GM12878 (cell line): ENCODE measurements at regions not wholly inside any gene's neighbourhood (a gene's known extent, or its start where the extent isn't known, plus 50 kb on each side); places are given as distances from the start of the nearest gene placed in this dataset.

ENCODE experiments used
- ATAC-seq: fragments of 200-7000 bp; cut with Tn5 transposase; 3 replicates; pipeline ENCODE4 v1.9.1; 2020; ENCODE audit warnings: mild to moderate bottlenecking, moderate library complexity
- BruUV-seq: library from RNA; stranded (reverse); fragments of 400-500 nt; replicated peaks from 2 replicates; lab custom pipeline; 2021; lab: Mats Ljungman, UMichigan
- CTCF ChIA-PET: fragments of 300-600 bp; sonication (Branson Sonifier 250); formaldehyde crosslinking; extraction: SDS; loops from one replicate; lab custom pipeline; 2021; ENCODE audit warnings: inconsistent platforms; lab: Yijun Ruan, JAX
- POLR2A ChIA-PET: fragments of 350-600 bp; formaldehyde crosslinking; extraction: SDS; loops from one replicate; lab custom pipeline; 2021; ENCODE audit warnings: inconsistent platforms; lab: Charles Lee
- RAD21 ChIA-PET: fragments of 300-600 bp; sonication (Branson Sonifier 250); formaldehyde crosslinking; loops from one replicate; lab custom pipeline; 2023; ENCODE audit warnings: antibody characterized with exemption; ENCODE audit not compliant: unreplicated experiment; lab: Charles Lee
- SMC1A ChIA-PET: fragments of 300-600 bp; sonication (Branson Sonifier 250); formaldehyde crosslinking; loops from one replicate; lab custom pipeline; 2023; ENCODE audit not compliant: unreplicated experiment, uncharacterized antibody; lab: Charles Lee
- DNase-seq: peaks from one replicate; pipeline ENCODE4 v3.0.0-alpha.2; 2011; ENCODE audit warnings: low read depth, low spot score
- FAIRE-seq: peaks from 3 replicates; lab custom pipeline; 2011; peaks lifted over from hg19 to GRCh38; lab: Jason Lieb, UNC
- H2AFZ ChIP-seq: 2 replicates; pipeline ENCODE4 v1.6.0; 2011; ENCODE audit warnings: low read depth, low read length, control low read depth; ENCODE audit not compliant: control insufficient read depth
- H3K27ac ChIP-seq: 2 replicates; pipeline ENCODE4 v1.5.1; 2011; ENCODE audit warnings: control low read depth; ENCODE audit not compliant: control insufficient read depth, insufficient read depth
- H3K27me3 ChIP-seq, 2 experiments: replicated peaks in 1 of 2; 2 replicates each; pipeline versions ENCODE4 v1.6.0 to v1.6.1; 2011; ENCODE audit warnings: low read length in 1 of 2; ENCODE audit not compliant: control insufficient read depth in 2 of 2, insufficient read depth in 2 of 2
- H3K36me3 ChIP-seq, 2 experiments: 2 replicates each; pipeline ENCODE4 v1.5.1; 2011; ENCODE audit warnings: low read length in 1 of 2; ENCODE audit not compliant: control insufficient read depth in 2 of 2, insufficient read depth in 2 of 2
- H3K4me1 ChIP-seq: 2 replicates; pipeline ENCODE4 v1.6.1; 2011; ENCODE audit warnings: mild to moderate bottlenecking, low read length, moderate library complexity, mixed read lengths; ENCODE audit not compliant: control insufficient read depth, insufficient read depth
- H3K4me2 ChIP-seq: 2 replicates; pipeline ENCODE4 v1.6.0; 2011; ENCODE audit warnings: control low read depth; ENCODE audit not compliant: control insufficient read depth, insufficient read depth
- H3K4me3 ChIP-seq: fragments of 200-600 bp; sonication (generic); 2 replicates; pipeline ENCODE4 v1.5.1; 2016
- H3K79me2 ChIP-seq: 2 replicates; pipeline ENCODE4 v1.6.0; 2011; ENCODE audit warnings: low read length; ENCODE audit not compliant: control insufficient read depth, insufficient read depth
- H3K9ac ChIP-seq: 2 replicates; pipeline ENCODE4 v1.8.0; 2011; ENCODE audit warnings: low read length, control low read depth, mixed read lengths; ENCODE audit not compliant: control insufficient read depth, insufficient read depth
- H3K9me3 ChIP-seq: replicated peaks from 3 replicates; pipeline ENCODE4 v1.5.1; 2011; ENCODE audit warnings: mild to moderate bottlenecking, low read length; ENCODE audit not compliant: control insufficient read depth, insufficient read depth
- H4K20me1 ChIP-seq: 2 replicates; pipeline ENCODE4 v1.6.0; 2011; ENCODE audit not compliant: control insufficient read depth, insufficient read depth
- BMI1 ChIP-seq: fragments of 450-650 bp; IDR thresholded peaks from 2 replicates; pipeline ENCODE4 v1.6.1; 2016; ENCODE audit warnings: mild to moderate bottlenecking, moderate library complexity, borderline replicate concordance
- CHD2 ChIP-seq: IDR thresholded peaks from 2 replicates; pipeline ENCODE4 v1.6.1; 2011; ENCODE audit warnings: low read depth, low read length, improper control_type of control experiment, borderline replicate concordance
- EZH2 ChIP-seq: IDR thresholded peaks from 2 replicates; pipeline ENCODE4 v1.6.1; 2012; ENCODE audit warnings: low read depth, mild to moderate bottlenecking, control low read depth, inconsistent platforms, low read length, borderline replicate concordance; ENCODE audit not compliant: control insufficient read depth
- WGBS: methylation state at CpG from one replicate; pipeline ENCODE4 v1.1.6; 2016; ENCODE audit warnings: low lambda C conversion rate; ENCODE audit not compliant: insufficient replicate concordance, insufficient coverage; ENCODE audit errors: missing lambda C conversion rate; 5-methylcytosine and 5-hydroxymethylcytosine counted together
- in situ Hi-C: fragments of 300-500 bp; cut with MboI; formaldehyde crosslinking; loops from 9 replicates; pipeline ENCODE4 v1.14.3; 2018; ENCODE audit warnings: mixed read lengths
- intact Hi-C: fragments of 100-400 bp; cut with micrococcal nuclease; formaldehyde crosslinking; loops from one replicate; pipeline ENCODE4 v1.14.2; 2022; ENCODE audit not compliant: unreplicated experiment
- TF ChIP-seq, protein P1 (sequence below): fragments of 450-650 bp; formaldehyde crosslinking; IDR thresholded peaks from 2 replicates; pipeline ENCODE4 v1.5.0; 2022; ENCODE audit warnings: mild to moderate bottlenecking, missing genetic modification characterization
- TF ChIP-seq, protein P2 (sequence below): fragments of 450-650 bp; formaldehyde crosslinking; IDR thresholded peaks from 2 replicates; pipeline ENCODE4 v1.4.0; 2020; ENCODE audit warnings: mild to moderate bottlenecking, moderate library complexity
- TF ChIP-seq, protein P3 (sequence below): IDR thresholded peaks from 2 replicates; pipeline ENCODE4 v1.6.1; 2011; ENCODE audit warnings: low read depth, low read length, improper control_type of control experiment, borderline replicate concordance
- TF ChIP-seq, protein P4 (sequence below): IDR thresholded peaks from 2 replicates; pipeline ENCODE4 v1.6.1; 2012; ENCODE audit warnings: low read depth, low read length, improper control_type of control experiment
- TF ChIP-seq, protein P5 (sequence below): fragments of 450-650 bp; IDR thresholded peaks from 2 replicates; pipeline ENCODE4 v1.6.1; 2017; ENCODE audit warnings: mild to moderate bottlenecking, low read depth, inconsistent platforms; ENCODE audit not compliant: poor library complexity, severe bottlenecking

DNA sequence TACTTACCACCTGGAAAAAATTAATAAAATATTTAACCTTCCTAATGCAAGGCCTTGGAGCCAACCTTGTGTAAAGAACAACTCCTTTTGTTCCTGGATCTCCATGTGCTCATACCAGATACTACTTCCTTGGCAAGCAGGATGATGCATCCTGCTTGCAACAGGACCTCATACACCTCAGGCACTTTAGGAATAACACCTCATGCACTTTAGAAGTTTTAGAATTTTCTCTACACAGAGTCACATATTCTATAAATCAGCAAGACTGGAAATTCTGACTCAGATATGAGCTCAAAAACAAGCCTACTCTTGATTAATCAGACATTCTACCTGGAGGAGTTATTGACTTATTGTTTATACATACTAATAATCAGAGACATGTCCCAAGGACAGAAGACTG lies 209.6 kb upstream of the CDH10 start (continued):
- TF ChIP-seq, protein P1, sequence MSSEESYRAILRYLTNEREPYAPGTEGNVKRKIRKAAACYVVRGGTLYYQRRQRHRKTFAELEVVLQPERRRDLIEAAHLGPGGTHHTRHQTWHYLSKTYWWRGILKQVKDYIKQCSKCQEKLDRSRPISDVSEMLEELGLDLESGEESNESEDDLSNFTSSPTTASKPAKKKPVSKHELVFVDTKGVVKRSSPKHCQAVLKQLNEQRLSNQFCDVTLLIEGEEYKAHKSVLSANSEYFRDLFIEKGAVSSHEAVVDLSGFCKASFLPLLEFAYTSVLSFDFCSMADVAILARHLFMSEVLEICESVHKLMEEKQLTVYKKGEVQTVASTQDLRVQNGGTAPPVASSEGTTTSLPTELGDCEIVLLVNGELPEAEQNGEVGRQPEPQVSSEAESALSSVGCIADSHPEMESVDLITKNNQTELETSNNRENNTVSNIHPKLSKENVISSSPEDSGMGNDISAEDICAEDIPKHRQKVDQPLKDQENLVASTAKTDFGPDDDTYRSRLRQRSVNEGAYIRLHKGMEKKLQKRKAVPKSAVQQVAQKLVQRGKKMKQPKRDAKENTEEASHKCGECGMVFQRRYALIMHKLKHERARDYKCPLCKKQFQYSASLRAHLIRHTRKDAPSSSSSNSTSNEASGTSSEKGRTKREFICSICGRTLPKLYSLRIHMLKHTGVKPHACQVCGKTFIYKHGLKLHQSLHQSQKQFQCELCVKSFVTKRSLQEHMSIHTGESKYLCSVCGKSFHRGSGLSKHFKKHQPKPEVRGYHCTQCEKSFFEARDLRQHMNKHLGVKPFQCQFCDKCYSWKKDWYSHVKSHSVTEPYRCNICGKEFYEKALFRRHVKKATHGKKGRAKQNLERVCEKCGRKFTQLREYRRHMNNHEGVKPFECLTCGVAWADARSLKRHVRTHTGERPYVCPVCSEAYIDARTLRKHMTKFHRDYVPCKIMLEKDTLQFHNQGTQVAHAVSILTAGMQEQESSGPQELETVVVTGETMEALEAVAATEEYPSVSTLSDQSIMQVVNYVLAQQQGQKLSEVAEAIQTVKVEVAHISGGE (CRISPR knock-in tag): no peak

DNA sequence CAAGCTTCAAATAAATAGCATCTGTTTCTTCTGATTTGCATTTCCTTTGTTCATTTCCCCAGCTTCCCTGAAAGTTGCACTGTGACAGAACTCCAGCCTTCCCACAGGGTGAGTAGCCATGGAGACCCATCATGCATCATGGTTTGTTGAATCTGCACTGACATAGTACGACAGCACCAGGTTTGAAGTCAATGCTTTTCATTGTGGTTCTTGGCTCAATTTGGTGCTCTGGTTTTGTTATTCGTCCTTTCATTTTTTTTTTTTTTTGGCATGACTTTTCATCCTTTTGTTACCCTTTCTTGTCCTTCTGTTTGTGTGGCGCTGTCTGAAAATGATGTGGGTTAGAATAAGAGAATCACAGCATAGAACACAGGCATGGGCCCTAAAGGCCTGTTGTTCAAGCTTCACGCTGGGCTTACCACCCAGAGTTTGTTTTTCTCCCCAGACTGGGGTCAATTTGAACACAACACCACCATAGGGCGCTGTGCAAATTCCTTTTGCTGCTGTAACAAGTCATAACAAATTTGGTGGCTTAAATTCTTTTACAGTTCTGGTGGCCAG lies 206.2 kb upstream of the CDH10 start:
- BruUV-seq: no TSS peak
- no peak for DNase-seq
- Histone ChIP-seq H3K79me2 (no peaks in the 10 kb centered on the region), H3K9ac (no peak overlapping the region), H3K9me3 (no peaks in the 10 kb centered on the region), H3K4me3 (no peak overlapping the region), H3K27ac (no peak overlapping the region), H4K20me1 (no peaks in the 10 kb centered on the region), H3K36me3 (no peaks in the 10 kb centered on the region), H3K27me3 (no peaks in the 10 kb centered on the region), H3K4me2 (no peak overlapping the region), H2AFZ (no peak overlapping the region), H3K4me1 (no peaks in the 10 kb centered on the region)
- ChIA-PET SMC1A (no interaction called here), POLR2A (no interaction called here), CTCF (no interaction called here), RAD21 (no interaction called here)
- TF ChIP-seq BMI1: no peak
- TF ChIP-seq, protein P2, sequence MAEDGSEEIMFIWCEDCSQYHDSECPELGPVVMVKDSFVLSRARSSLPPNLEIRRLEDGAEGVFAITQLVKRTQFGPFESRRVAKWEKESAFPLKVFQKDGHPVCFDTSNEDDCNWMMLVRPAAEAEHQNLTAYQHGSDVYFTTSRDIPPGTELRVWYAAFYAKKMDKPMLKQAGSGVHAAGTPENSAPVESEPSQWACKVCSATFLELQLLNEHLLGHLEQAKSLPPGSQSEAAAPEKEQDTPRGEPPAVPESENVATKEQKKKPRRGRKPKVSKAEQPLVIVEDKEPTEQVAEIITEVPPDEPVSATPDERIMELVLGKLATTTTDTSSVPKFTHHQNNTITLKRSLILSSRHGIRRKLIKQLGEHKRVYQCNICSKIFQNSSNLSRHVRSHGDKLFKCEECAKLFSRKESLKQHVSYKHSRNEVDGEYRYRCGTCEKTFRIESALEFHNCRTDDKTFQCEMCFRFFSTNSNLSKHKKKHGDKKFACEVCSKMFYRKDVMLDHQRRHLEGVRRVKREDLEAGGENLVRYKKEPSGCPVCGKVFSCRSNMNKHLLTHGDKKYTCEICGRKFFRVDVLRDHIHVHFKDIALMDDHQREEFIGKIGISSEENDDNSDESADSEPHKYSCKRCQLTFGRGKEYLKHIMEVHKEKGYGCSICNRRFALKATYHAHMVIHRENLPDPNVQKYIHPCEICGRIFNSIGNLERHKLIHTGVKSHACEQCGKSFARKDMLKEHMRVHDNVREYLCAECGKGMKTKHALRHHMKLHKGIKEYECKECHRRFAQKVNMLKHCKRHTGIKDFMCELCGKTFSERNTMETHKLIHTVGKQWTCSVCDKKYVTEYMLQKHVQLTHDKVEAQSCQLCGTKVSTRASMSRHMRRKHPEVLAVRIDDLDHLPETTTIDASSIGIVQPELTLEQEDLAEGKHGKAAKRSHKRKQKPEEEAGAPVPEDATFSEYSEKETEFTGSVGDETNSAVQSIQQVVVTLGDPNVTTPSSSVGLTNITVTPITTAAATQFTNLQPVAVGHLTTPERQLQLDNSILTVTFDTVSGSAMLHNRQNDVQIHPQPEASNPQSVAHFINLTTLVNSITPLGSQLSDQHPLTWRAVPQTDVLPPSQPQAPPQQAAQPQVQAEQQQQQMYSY (CRISPR knock-in tag): no peak
- TF ChIP-seq EZH2: no peak
- no peak for TF ChIP-seq CHD2
- TF ChIP-seq, protein P3, sequence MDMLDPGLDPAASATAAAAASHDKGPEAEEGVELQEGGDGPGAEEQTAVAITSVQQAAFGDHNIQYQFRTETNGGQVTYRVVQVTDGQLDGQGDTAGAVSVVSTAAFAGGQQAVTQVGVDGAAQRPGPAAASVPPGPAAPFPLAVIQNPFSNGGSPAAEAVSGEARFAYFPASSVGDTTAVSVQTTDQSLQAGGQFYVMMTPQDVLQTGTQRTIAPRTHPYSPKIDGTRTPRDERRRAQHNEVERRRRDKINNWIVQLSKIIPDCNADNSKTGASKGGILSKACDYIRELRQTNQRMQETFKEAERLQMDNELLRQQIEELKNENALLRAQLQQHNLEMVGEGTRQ: no peak
- TF ChIP-seq, protein P4, sequence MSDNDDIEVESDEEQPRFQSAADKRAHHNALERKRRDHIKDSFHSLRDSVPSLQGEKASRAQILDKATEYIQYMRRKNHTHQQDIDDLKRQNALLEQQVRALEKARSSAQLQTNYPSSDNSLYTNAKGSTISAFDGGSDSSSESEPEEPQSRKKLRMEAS: no peak
- TF ChIP-seq, protein P5, sequence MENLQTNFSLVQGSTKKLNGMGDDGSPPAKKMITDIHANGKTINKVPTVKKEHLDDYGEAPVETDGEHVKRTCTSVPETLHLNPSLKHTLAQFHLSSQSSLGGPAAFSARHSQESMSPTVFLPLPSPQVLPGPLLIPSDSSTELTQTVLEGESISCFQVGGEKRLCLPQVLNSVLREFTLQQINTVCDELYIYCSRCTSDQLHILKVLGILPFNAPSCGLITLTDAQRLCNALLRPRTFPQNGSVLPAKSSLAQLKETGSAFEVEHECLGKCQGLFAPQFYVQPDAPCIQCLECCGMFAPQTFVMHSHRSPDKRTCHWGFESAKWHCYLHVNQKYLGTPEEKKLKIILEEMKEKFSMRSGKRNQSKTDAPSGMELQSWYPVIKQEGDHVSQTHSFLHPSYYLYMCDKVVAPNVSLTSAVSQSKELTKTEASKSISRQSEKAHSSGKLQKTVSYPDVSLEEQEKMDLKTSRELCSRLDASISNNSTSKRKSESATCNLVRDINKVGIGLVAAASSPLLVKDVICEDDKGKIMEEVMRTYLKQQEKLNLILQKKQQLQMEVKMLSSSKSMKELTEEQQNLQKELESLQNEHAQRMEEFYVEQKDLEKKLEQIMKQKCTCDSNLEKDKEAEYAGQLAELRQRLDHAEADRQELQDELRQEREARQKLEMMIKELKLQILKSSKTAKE: no peak
- in situ Hi-C loops (no loop called here), intact Hi-C loops (no loop called here)
- 0% methylated on average over 5 of the region's 5 CpGs for WGBS
- ATAC-seq: no peak
- no peak for FAIRE-seq
